Neural crest cell (in vitro differentiated cells): ENCODE measurements at regions not wholly inside any gene's neighbourhood (a gene's known extent, or its start where the extent isn't known, plus 50 kb on each side); places are given as distances from the start of the nearest gene placed in this dataset.

Experiments used
- DNase-seq: peaks from one replicate; pipeline ENCODE4 v3.0.0; 2021; ENCODE audit warnings: low read depth, mixed read lengths, low spot score
- H3K27ac Mint-ChIP-seq: one replicate; pipeline ENCODE4 v1.8.0; 2021; ENCODE audit warnings: mild to moderate bottlenecking, mixed read lengths; ENCODE audit not compliant: unreplicated experiment
- H3K27me3 Mint-ChIP-seq: 2 replicates; pipeline ENCODE4 v1.8.0; 2021; ENCODE audit warnings: low read depth, mild to moderate bottlenecking, mixed read lengths
- H3K36me3 Mint-ChIP-seq: 2 replicates; pipeline ENCODE4 v1.8.0; 2021; ENCODE audit warnings: low read depth, mild to moderate bottlenecking, mixed read lengths
- H3K4me1 Mint-ChIP-seq: 2 replicates; pipeline ENCODE4 v1.8.0; 2021; ENCODE audit warnings: mixed read lengths
- H3K4me3 Mint-ChIP-seq: one replicate; pipeline ENCODE4 v1.8.0; 2021; ENCODE audit warnings: mild to moderate bottlenecking, mixed read lengths
- H3K9me3 Mint-ChIP-seq: 2 replicates; pipeline ENCODE4 v1.8.0; 2021; ENCODE audit warnings: mixed read lengths
- TF ChIP-seq, protein P1 (sequence below): fragments of 200-600 bp; sonication (generic); conservative IDR thresholded peaks from 2 replicates; pipeline ENCODE4 v1.5.0; 2021; ENCODE audit warnings: antibody characterized with exemption, mild to moderate bottlenecking

- DNase-seq: no peak
- Mint-ChIP-seq H3K9me3 (peaks cover 4% of the 10 kb centered on the region), H3K27me3 (no peaks in the 10 kb centered on the region), H3K4me1 (peaks cover 7% of the 10 kb centered on the region), H3K27ac (no peak overlapping the region), H3K4me3 (no peak overlapping the region), H3K36me3 (peaks cover 3% of the 10 kb centered on the region)
- TF ChIP-seq, protein P1, sequence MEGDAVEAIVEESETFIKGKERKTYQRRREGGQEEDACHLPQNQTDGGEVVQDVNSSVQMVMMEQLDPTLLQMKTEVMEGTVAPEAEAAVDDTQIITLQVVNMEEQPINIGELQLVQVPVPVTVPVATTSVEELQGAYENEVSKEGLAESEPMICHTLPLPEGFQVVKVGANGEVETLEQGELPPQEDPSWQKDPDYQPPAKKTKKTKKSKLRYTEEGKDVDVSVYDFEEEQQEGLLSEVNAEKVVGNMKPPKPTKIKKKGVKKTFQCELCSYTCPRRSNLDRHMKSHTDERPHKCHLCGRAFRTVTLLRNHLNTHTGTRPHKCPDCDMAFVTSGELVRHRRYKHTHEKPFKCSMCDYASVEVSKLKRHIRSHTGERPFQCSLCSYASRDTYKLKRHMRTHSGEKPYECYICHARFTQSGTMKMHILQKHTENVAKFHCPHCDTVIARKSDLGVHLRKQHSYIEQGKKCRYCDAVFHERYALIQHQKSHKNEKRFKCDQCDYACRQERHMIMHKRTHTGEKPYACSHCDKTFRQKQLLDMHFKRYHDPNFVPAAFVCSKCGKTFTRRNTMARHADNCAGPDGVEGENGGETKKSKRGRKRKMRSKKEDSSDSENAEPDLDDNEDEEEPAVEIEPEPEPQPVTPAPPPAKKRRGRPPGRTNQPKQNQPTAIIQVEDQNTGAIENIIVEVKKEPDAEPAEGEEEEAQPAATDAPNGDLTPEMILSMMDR: no peak
Observed at GRCh38 chr2:181153886-181154285, 173.5 kb downstream of the UBE2E3 start.

DNA sequence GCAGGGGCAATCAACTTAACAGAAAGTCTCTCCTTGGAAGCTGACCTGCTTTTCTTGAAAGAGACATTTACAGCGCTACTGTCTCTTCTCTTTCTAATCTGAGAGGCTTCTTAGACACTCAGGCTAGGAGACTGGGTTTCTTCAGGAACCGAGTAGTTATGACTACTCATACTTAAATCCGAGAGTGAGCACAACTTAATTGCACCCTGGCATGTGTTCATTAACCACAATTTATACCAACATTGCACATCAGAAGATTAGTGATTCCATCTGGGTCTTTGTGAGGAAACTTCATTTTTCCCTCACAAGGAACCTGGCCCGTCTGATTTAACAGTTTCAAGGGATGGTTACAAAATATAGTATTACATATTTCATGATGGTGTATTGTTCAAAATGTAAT, 176.9 kb downstream of the UBE2E3 start:
- H3K27ac Mint-ChIP-seq: no peak overlapping the region
- no peak for DNase-seq
- H3K27me3 Mint-ChIP-seq: no peaks in the 10 kb centered on the region
- TF ChIP-seq, protein P1: no peak
- H3K4me1 Mint-ChIP-seq: peaks cover 5% of the 10 kb centered on the region
- no peak overlapping the region for H3K4me3 Mint-ChIP-seq
- H3K36me3 Mint-ChIP-seq: peaks cover 3% of the 10 kb centered on the region
- peaks cover 4% of the 10 kb centered on the region for H3K9me3 Mint-ChIP-seq

DNA sequence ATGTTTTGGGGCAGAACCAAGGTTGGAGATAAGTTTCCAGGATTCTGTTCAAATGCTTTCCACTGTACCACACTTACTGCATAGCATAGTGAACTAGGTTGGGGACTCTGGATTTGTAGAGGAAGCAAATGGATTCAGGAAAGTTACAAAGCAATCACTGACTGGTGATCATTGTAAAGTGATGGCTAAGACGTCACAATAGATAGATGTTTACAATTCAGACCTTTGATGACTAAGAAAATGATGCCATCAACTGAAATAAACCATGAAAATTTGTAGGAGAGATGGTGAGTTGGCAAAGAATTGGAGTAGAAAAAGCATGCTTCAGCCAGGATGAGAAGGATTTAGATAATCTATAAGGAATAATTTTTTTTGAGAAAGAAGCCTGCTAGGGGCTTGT, 178.0 kb downstream of the UBE2E3 start:
- DNase-seq: no peak
- no peaks in the 10 kb centered on the region for H3K4me1 Mint-ChIP-seq
- peaks cover 4% of the 10 kb centered on the region for H3K9me3 Mint-ChIP-seq
- H3K27ac Mint-ChIP-seq: no peak overlapping the region
- no peak overlapping the region for H3K4me3 Mint-ChIP-seq
- TF ChIP-seq, protein P1: no peak
- H3K27me3 Mint-ChIP-seq: no peaks in the 10 kb centered on the region
- peaks cover 3% of the 10 kb centered on the region for H3K36me3 Mint-ChIP-seq

DNA sequence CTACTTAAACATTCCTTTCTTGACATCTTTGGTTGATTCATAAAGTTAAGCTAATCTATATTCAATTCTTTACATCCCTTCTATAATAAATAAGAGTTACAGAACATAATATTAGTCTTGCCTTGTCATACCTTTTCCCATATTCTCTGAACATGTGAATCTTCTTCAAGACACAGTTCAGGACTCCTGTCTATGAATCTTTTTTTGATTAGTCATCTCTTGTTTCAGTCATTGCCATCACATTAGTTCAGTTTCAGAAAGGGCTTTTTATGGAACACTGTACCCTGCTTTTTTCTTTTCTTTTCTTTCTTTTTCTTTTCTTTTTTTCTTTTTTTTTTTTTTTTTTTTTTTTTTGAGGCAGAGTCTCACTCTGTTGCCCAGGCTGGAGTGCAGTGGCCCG, 181.2 kb downstream of the UBE2E3 start:
- no peak for DNase-seq
- Mint-ChIP-seq H3K27ac (no peak overlapping the region), H3K4me3 (no peak overlapping the region), H3K9me3 (peaks cover 10% of the 10 kb centered on the region), H3K36me3 (peaks cover 6% of the 10 kb centered on the region), H3K27me3 (no peaks in the 10 kb centered on the region), H3K4me1 (no peaks in the 10 kb centered on the region)
- TF ChIP-seq, protein P1: no peak

DNA sequence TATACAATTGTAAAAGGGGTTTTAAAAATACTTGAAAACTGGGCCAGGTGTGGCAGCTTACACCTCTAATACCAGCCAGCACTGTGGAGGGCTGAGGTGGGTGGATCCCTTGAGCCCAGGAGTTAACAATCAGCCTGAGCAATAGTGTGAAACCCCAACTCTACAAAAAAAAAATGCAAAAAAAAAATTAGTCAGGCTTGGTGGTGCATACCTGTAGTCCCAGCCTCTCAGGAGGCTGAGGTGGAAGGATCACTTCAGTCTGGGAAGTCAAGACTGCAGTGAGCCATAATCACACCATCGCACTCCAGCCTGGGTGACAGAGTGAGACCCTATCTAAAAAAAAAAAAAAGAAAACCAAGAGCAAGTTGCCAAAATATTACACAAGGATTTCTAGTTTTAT, 182.7 kb downstream of the UBE2E3 start:
- TF ChIP-seq, protein P1: no peak

DNA sequence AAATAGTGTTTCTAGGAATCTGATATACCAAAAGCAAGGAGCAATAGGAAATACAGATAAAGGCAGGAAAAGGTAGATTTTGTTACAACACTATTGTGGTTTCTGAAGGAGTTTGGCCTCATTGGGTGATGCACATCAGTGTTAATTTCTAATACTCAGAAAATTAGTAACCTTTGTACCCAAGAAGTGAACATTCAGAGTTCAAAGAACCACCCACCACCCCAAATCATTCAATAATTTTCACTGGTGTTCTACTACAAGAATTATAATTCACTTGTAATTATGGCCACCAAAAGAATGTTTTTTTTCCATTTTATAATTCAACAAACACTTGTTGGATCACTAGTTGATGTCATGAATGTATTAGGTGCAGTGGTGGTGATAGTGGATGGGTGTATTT, 183.3 kb downstream of the UBE2E3 start:
- H3K36me3 Mint-ChIP-seq: peaks cover 10% of the 10 kb centered on the region
- H3K4me1 Mint-ChIP-seq: no peaks in the 10 kb centered on the region
- no peak for DNase-seq
- H3K4me3 Mint-ChIP-seq: no peak overlapping the region
- H3K27me3 Mint-ChIP-seq: no peaks in the 10 kb centered on the region
- TF ChIP-seq, protein P1: no peak
- peaks cover 15% of the 10 kb centered on the region for H3K9me3 Mint-ChIP-seq
- H3K27ac Mint-ChIP-seq: no peak overlapping the region

More for the DNA sequence above, 182.7 kb downstream of the UBE2E3 start:
- H3K9me3 Mint-ChIP-seq: peaks cover 15% of the 10 kb centered on the region
- no peaks in the 10 kb centered on the region for H3K27me3 Mint-ChIP-seq
- H3K27ac Mint-ChIP-seq: no peak overlapping the region
- no peak overlapping the region for H3K4me3 Mint-ChIP-seq
- H3K4me1 Mint-ChIP-seq: no peaks in the 10 kb centered on the region
- DNase-seq: no peak
- H3K36me3 Mint-ChIP-seq: peaks cover 10% of the 10 kb centered on the region
